ENCODE measurements at regions not wholly inside any gene's neighbourhood (a gene's known extent, or its start where the extent isn't known, plus 50 kb on each side); places are given as distances from the start of the nearest gene placed in this dataset.
A peak's percentile ranks its signal among the peaks of the same experiment; 100 is the strongest.
"Not testable (repeated sequence)": the region's sequence is repeated elsewhere in the genome, so short reads cannot be mapped to it uniquely, and the experiment has no call there.

DNA sequence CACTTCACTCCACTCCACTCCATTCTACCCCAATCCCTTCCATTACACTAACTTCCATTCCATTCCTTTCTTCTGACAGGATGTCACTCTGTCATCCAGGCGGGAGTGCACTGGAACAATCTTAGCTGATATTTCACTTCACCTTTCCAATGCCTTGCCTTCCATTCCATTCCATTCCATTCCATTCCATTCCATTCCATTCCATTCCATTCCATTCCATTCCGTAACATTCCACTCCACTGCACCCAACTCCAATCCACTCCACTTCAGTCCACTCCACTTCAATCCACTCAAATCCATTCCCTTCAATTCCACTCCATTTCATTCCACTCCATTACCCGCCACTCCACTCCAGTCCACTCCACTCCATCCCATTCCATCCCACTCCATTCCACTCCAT is 1099.4 kb downstream of the TSPY10 start:
- no peaks in the 10 kb centered on the region for H3K27me3 ChIP-seq
- H3K4me1 ChIP-seq = no peaks in the 10 kb centered on the region
- H3K9me3 ChIP-seq (replicated peaks) = no peaks in the 10 kb centered on the region
- peak in 1 of 2 experiments; percentile 75 for DNase-seq
- no peak overlapping the region for H3K27ac ChIP-seq
- H3K36me3 ChIP-seq = no peaks in the 10 kb centered on the region
- H3K4me3 ChIP-seq = no peak overlapping the region

- not testable (repeated sequence) for H3K4me3 ChIP-seq; DNase-seq; H3K36me3 ChIP-seq; H3K27me3 ChIP-seq; H3K27ac ChIP-seq; H3K9me3 ChIP-seq (replicated peaks); H3K4me1 ChIP-seq
Observed at GRCh38 chrY:10648813-10649212, 1121.1 kb downstream of the TSPY10 start.

DNA sequence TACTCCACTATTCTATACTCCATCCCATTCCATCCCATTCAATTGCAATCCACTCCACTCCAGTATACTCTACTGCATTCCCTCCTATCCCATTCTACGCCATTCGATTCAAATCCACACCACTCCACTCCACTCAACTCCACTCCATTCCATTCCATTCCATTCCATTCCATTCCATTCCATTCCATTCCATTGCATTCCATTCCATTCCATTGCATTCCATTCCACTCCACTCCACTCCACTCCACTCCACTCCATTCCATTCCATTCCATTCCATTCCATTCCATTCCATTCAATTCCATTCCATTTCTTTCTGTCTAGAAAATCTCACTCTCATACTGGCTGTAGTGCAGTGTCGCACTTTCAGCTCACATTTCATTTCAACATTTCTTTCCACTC is 1129.4 kb downstream of the TSPY10 start:
- not testable (repeated sequence) for H3K27ac ChIP-seq; H3K9me3 ChIP-seq (replicated peaks); H3K4me3 ChIP-seq; H3K36me3 ChIP-seq; H3K4me1 ChIP-seq; DNase-seq; H3K27me3 ChIP-seq

DNA sequence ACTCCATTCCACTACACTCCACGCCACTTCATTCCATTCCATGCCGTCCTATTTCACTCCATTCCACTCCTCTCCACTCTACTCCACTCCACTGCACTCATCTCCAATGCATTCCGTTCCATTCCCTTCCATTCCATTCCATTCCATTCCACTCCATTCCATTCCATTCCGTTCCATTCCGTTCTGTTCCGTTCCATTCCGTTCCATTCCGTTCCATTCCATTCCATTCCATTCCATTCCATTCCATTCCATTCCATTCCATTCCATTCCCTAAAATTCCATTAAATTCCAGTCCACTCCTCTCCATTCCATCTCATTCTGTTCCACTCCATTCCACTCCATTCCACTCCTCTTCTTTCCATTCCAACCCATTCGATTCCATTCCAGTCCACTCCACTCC is 1139.1 kb downstream of the TSPY10 start:
- H3K9me3 ChIP-seq (replicated peaks) = no peaks in the 10 kb centered on the region

GRCh38 chrY:10686414-10686813 is 1158.7 kb downstream of the TSPY10 start:
- no peak overlapping the region for H3K27ac ChIP-seq
- no peaks in the 10 kb centered on the region for H3K4me1 ChIP-seq
- no peak overlapping the region for H3K4me3 ChIP-seq
- no peak for DNase-seq
- H3K36me3 ChIP-seq = no peaks in the 10 kb centered on the region
- no peaks in the 10 kb centered on the region for H3K27me3 ChIP-seq
- H3K9me3 ChIP-seq (replicated peaks) = no peaks in the 10 kb centered on the region

More for the DNA sequence above, 1139.1 kb downstream of the TSPY10 start:
- no peak overlapping the region for H3K27ac ChIP-seq
- no peak overlapping the region for H3K4me3 ChIP-seq
- H3K4me1 ChIP-seq = no peaks in the 10 kb centered on the region
- no peaks in the 10 kb centered on the region for H3K27me3 ChIP-seq
- no peaks in the 10 kb centered on the region for H3K36me3 ChIP-seq
- no peak for DNase-seq
